Common myeloid progenitor, CD34-positive (primary cell): ENCODE measurements at regions not wholly inside any gene's neighbourhood (a gene's known extent, or its start where the extent isn't known, plus 50 kb on each side); places are given as distances from the start of the nearest gene placed in this dataset.

ENCODE experiments used
- CTCF ChIA-PET: fragments of 350-600 bp; sonication (Branson Sonifier 250); formaldehyde crosslinking; loops from one replicate; lab custom pipeline; 2021; ENCODE audit warnings: antibody characterized with exemption; lab: Charles Lee
- POLR2A ChIA-PET: fragments of 350-600 bp; sonication (Branson Sonifier 250); formaldehyde crosslinking; loops from one replicate; lab custom pipeline; 2021; ENCODE audit warnings: antibody characterized with exemption; lab: Charles Lee
- DNase-seq, 3 donors: peaks; one replicate each; pipeline versions ENCODE4 v3.0.0 to v3.0.0-alpha.2; 2013
- H3K27ac ChIP-seq, 2 experiments: 1 replicate in 1 of 2; 2 replicates in 1 of 2; pipeline ENCODE4 v1.7.0; 2013; ENCODE audit warnings: inconsistent platforms in 2 of 2, low read length in 2 of 2, mild to moderate bottlenecking in 2 of 2, low read depth in 1 of 2, moderate library complexity in 1 of 2; ENCODE audit not compliant: severe bottlenecking in 2 of 2, insufficient read depth in 1 of 2, poor library complexity in 1 of 2
- H3K27me3 ChIP-seq, 5 experiments: replicated peaks in 2 of 5; 1 replicate in 3 of 5; 2 replicates in 2 of 5; pipeline versions ENCODE4 v1.6.1 to v1.7.0; 2013; ENCODE audit warnings: low read length in 4 of 5, mild to moderate bottlenecking in 2 of 5, moderate library complexity in 2 of 5, inconsistent platforms in 1 of 5; ENCODE audit not compliant: insufficient read depth in 5 of 5, control insufficient read depth in 4 of 5
- H3K36me3 ChIP-seq, 4 experiments: 1 replicate in 2 of 4; 2 replicates in 2 of 4; pipeline versions ENCODE4 v1.6.1 to v1.7.0; 2013; ENCODE audit warnings: low read length in 3 of 4, control low read depth in 1 of 4, mild to moderate bottlenecking in 1 of 4; ENCODE audit not compliant: control insufficient read depth in 4 of 4, insufficient read depth in 4 of 4
- H3K4me1 ChIP-seq, 4 experiments: 1 replicate in 3 of 4; 2 replicates in 1 of 4; pipeline versions ENCODE4 v1.6.1 to v1.7.1; 2013; ENCODE audit warnings: low read length in 3 of 4, mild to moderate bottlenecking in 3 of 4, control low read depth in 1 of 4, inconsistent platforms in 1 of 4, moderate library complexity in 1 of 4; ENCODE audit not compliant: control insufficient read depth in 4 of 4, insufficient read depth in 4 of 4; ENCODE audit errors: control extremely low read depth in 1 of 4
- H3K4me3 ChIP-seq, 7 experiments: 1 replicate in 4 of 7; 2 replicates in 3 of 7; pipeline versions ENCODE4 v1.5.1 to v1.7.0; 2013; ENCODE audit warnings: mild to moderate bottlenecking in 7 of 7, low read length in 6 of 7, moderate library complexity in 6 of 7, inconsistent platforms in 2 of 7, low read depth in 2 of 7, control low read depth in 1 of 7; ENCODE audit not compliant: insufficient read depth in 4 of 7, control insufficient read depth in 1 of 7; ENCODE audit errors: extremely low read depth in 1 of 7
- H3K9me3 ChIP-seq, 5 experiments: 1 replicate in 4 of 5; 2 replicates in 1 of 5; pipeline versions ENCODE4 v1.6.1 to v1.7.1; 2013; ENCODE audit warnings: low read length in 4 of 5, mild to moderate bottlenecking in 2 of 5, inconsistent platforms in 1 of 5, low read depth in 1 of 5, moderate library complexity in 1 of 5; ENCODE audit not compliant: control insufficient read depth in 4 of 5, insufficient read depth in 2 of 5; ENCODE audit errors: control extremely low read depth in 1 of 5
- WGBS: methylation state at CpG from one replicate; pipeline ENCODE4 v1.1.5; 2013; ENCODE audit not compliant: insufficient coverage; 5-methylcytosine and 5-hydroxymethylcytosine counted together

GRCh38 chr2:137800386-137800785 lies 163.9 kb upstream of the HNMT start:
- CTCF ChIA-PET, result no interaction called here
- POLR2A ChIA-PET, result no interaction called here
- no peak for DNase-seq
- H3K27ac ChIP-seq, result no peak overlapping the region
- H3K36me3 ChIP-seq, result no peaks in the 10 kb centered on the region
- H3K9me3 ChIP-seq, result peaks cover 0 to 4% (median 2%) of the 10 kb centered on the region in 5 experiments
- H3K4me1 ChIP-seq, result no peaks in the 10 kb centered on the region
- H3K4me3 ChIP-seq, result no peak overlapping the region
- WGBS, result no CpG with 5 or more reads among the region's 2 CpGs
- no peaks in the 10 kb centered on the region for H3K27me3 ChIP-seq

- no peaks in the 10 kb centered on the region for H3K27me3 ChIP-seq
- no peak overlapping the region for H3K27ac ChIP-seq
- no peaks in the 10 kb centered on the region for H3K4me1 ChIP-seq
- H3K4me3 ChIP-seq, result no peak overlapping the region
- POLR2A ChIA-PET, result no interaction called here
- no peak for DNase-seq
- no peaks in the 10 kb centered on the region for H3K36me3 ChIP-seq
- peaks cover 0 to 4% (median 2%) of the 10 kb centered on the region in 5 experiments for H3K9me3 ChIP-seq
- CTCF ChIA-PET, result no interaction called here
These were observed 163.0 kb upstream of the HNMT start for GRCh38 chr2:137801228-137801627.

DNA sequence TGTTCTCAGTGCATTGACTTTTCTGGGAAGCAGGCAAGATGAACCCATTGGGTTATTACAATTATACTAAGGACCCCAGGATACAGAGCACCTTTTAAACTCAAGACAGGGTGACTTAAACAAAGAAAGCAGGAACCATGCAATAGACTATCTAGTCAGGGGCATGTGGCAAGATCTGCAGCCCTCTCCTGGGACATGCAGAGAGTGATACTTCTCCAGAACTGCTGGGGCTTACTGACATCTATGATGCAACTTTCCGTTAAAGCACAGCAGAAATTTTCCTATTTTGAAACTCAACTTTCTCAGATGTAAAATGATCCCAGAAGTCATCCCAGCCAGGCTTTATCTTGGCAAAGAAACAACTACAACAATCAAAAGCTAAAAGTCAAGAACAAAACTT lies 162.2 kb upstream of the HNMT start:
- POLR2A ChIA-PET, result no interaction called here
- no peak for DNase-seq
- Histone ChIP-seq H3K4me1 (no peaks in the 10 kb centered on the region), H3K9me3 (peaks cover 0 to 4% (median 2%) of the 10 kb centered on the region in 5 experiments), H3K36me3 (no peaks in the 10 kb centered on the region), H3K4me3 (no peak overlapping the region), H3K27ac (no peak overlapping the region), H3K27me3 (no peaks in the 10 kb centered on the region)
- 100% methylated on average over 1 of the region's 1 CpG for WGBS
- CTCF ChIA-PET, result no interaction called here

DNA sequence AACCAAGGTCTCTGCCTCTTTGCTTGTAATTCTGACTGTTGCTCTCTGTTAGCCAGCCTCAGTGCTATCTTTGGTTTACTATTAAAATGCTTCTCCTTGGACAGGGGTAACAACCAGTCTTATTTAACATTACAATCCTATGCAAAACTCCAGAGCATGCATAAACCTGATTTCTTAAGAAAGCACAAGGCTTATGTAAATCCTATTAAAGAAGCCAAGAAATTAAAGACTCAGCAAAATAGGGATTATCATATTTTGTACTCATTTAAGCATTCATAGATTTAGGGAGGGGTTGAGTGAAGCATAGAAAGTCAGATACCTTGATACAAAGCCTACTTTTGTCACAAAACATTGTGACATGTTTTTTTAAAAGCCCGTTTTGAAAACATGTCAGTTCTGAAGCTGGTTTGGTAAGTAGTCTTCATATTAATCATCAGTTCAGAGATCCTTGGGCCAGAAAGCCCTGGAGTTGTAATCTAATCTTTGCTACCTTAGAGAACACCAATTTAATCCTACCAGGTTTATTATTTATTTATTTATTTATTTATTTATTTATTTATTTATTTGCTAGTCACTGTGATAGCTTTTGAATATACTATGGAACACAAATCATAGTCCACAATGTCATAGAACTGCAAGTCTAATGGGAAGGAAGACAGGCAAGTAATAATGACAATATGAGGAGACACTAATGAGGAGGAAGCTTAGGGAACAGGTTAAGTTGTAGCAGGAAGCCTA lies 158.0 kb upstream of the HNMT start:
- CTCF ChIA-PET, result no interaction called here
- WGBS, result no CpG with 5 or more reads among the region's 1 CpG

GRCh38 chr2:137809252-137809651 lies 155.0 kb upstream of the HNMT start:
- no peaks in the 10 kb centered on the region for H3K4me1 ChIP-seq
- 100% methylated on average over 1 of the region's 1 CpG for WGBS
- H3K4me3 ChIP-seq, result no peak overlapping the region
- ChIA-PET CTCF (interaction anchor here (1.0 kb wide), 1 partner anchor 16 kb away, joined by 3 read pairs; no protein-coding TSS in a partner anchor), POLR2A (interaction anchor here (0.6 kb wide), 1 partner anchor 399 kb away, joined by 5 read pairs; no protein-coding TSS in a partner anchor)
- no peaks in the 10 kb centered on the region for H3K9me3 ChIP-seq
- no peaks in the 10 kb centered on the region for H3K36me3 ChIP-seq
- no peak overlapping the region for H3K27ac ChIP-seq
- peaks cover 0 to 4% (median 0%) of the 10 kb centered on the region in 5 experiments for H3K27me3 ChIP-seq
- DNase-seq, result no peak

More for the DNA sequence above, 158.0 kb upstream of the HNMT start:
- no peak overlapping the region for H3K27ac ChIP-seq
- H3K4me3 ChIP-seq, result no peak overlapping the region
- no peaks in the 10 kb centered on the region for H3K4me1 ChIP-seq
- no peaks in the 10 kb centered on the region for H3K27me3 ChIP-seq
- POLR2A ChIA-PET, result no interaction called here
- peaks cover 0 to 4% (median 2%) of the 10 kb centered on the region in 5 experiments for H3K9me3 ChIP-seq
- no peaks in the 10 kb centered on the region for H3K36me3 ChIP-seq
- no peak for DNase-seq

DNA sequence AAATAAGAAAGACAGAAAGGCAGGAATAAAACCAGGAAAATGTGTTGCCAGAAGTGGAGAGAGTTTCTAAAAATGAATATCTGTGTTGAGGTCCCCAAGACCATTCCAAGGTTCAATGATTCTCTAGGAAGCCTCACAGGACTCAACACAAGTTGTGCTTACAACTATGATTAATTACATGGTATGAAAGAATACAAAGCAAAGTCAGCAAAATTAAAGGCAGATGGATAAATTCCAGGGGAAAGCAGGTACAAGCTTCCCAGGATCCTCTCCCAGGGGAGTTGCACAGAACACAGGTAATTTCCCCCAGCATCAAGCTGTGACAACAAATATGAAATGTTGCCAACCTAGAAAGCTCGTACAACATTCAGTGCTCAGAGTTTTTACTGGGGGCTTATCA lies 154.4 kb upstream of the HNMT start:
- Histone ChIP-seq H3K4me1 (no peaks in the 10 kb centered on the region), H3K36me3 (no peaks in the 10 kb centered on the region), H3K9me3 (no peaks in the 10 kb centered on the region), H3K27ac (no peak overlapping the region), H3K4me3 (no peak overlapping the region), H3K27me3 (peaks cover 0 to 4% (median 0%) of the 10 kb centered on the region in 5 experiments)
- WGBS, result 90% methylated on average over 1 of the region's 1 CpG
- POLR2A ChIA-PET, result no interaction called here
- CTCF ChIA-PET, result no interaction called here
- DNase-seq, result no peak

- ChIA-PET CTCF (no interaction called here), POLR2A (no interaction called here)
- Histone ChIP-seq H3K36me3 (no peaks in the 10 kb centered on the region), H3K4me1 (no peaks in the 10 kb centered on the region), H3K27me3 (peaks cover 0 to 4% (median 0%) of the 10 kb centered on the region in 5 experiments), H3K4me3 (no peak overlapping the region), H3K27ac (no peak overlapping the region), H3K9me3 (no peaks in the 10 kb centered on the region)
- DNase-seq, result no peak
These were observed 151.8 kb upstream of the HNMT start for GRCh38 chr2:137812517-137812916.
